SU-DHL-6 (cell line): ENCODE measurements at regions not wholly inside any gene's neighbourhood (a gene's known extent, or its start where the extent isn't known, plus 50 kb on each side); places are given as distances from the start of the nearest gene placed in this dataset.

Source experiments
- CTCF ChIP-seq: fragments of 200-600 bp; sonication (generic); IDR thresholded peaks from one replicate; pipeline ENCODE4 v1.5.1; 2017; ENCODE audit warnings: antibody characterized with exemption, mild to moderate bottlenecking, low read length, moderate library complexity; ENCODE audit not compliant: insufficient read depth, poor library complexity, severe bottlenecking
- EZH2phosphoT487 ChIP-seq: fragments of 200-600 bp; sonication (generic), shearing (Covaris generic); conservative IDR thresholded peaks from 2 replicates; pipeline ENCODE4 v1.6.1; 2018; ENCODE audit warnings: mild to moderate bottlenecking, antibody characterized with exemption, low read length, moderate library complexity, mixed read lengths

DNA sequence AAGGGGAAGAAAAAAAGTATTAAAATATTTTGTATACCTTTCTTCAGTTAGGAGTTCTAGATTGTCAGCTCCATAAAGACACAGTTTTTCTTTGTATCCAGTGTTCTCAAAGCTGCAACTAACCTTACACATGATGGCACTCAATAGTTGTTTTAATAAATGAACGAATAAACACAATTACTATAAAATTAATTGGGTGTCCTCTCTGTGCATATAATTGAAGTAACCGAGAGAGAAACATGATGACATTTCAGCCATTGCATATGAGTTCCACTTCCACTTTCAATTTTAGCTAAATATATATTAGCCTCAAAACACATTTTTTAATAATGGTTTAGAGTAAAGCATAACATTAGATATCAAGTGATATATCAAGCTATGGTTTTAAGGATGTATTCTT, 671.2 kb downstream of the LRFN5 start:
- TF ChIP-seq CTCF (no peak), EZH2phosphoT487 (no peak)
